CD4-positive, alpha-beta memory T cell (primary cell): ENCODE measurements at regions not wholly inside any gene's neighbourhood (a gene's known extent, or its start where the extent isn't known, plus 50 kb on each side); places are given as distances from the start of the nearest gene placed in this dataset.
"Not testable (repeated sequence)": the region's sequence is repeated elsewhere in the genome, so short reads cannot be mapped to it uniquely, and the experiment has no call there.

ENCODE experiments used
- CTCF ChIA-PET: fragments of 350-600 bp; sonication (Branson Sonifier 250); formaldehyde crosslinking; loops from one replicate; lab custom pipeline; 2021; ENCODE audit warnings: inconsistent platforms; ENCODE audit not compliant: partially characterized antibody; lab: Charles Lee
- POLR2A ChIA-PET: fragments of 350-600 bp; sonication (Branson Sonifier 250); formaldehyde crosslinking; loops from one replicate; lab custom pipeline; 2021; ENCODE audit not compliant: partially characterized antibody; lab: Charles Lee
- DNase-seq, 5 donors: peaks; one replicate each; pipeline versions ENCODE4 v3.0.0 to v3.0.0-alpha.2; 2020 to 2022; ENCODE audit warnings: mixed read lengths in 1 of 5
- H3K27ac ChIP-seq: one replicate; pipeline ENCODE4 v1.7.0; 2013; ENCODE audit warnings: low read depth, low read length
- H3K27me3 ChIP-seq: 2 replicates; pipeline ENCODE4 v1.7.0; 2013; ENCODE audit warnings: mild to moderate bottlenecking, low read length, moderate library complexity; ENCODE audit not compliant: insufficient read depth
- H3K36me3 ChIP-seq: 2 replicates; pipeline ENCODE4 v1.7.0; 2013; ENCODE audit warnings: mild to moderate bottlenecking, low read length, moderate library complexity; ENCODE audit not compliant: insufficient read depth
- H3K4me1 ChIP-seq: 2 replicates; pipeline ENCODE4 v1.7.0; 2013; ENCODE audit warnings: mild to moderate bottlenecking, low read length, moderate library complexity; ENCODE audit not compliant: insufficient read depth
- H3K4me3 ChIP-seq, 2 donors: one replicate each; pipeline ENCODE4 v1.7.0; 2013; ENCODE audit warnings: low read length in 2 of 2, mild to moderate bottlenecking in 1 of 2
- H3K9me3 ChIP-seq, 2 donors: one replicate each; pipeline ENCODE4 v1.7.0; 2013; ENCODE audit warnings: low read length in 2 of 2, control low read depth in 1 of 2; ENCODE audit not compliant: control insufficient read depth in 1 of 2
- H3K27ac Mint-ChIP-seq, 7 donors: one replicate each; pipeline ENCODE4 v1.8.0; 2020 to 2021; ENCODE audit warnings: mixed read lengths in 7 of 7, mild to moderate bottlenecking in 6 of 7, inconsistent platforms in 3 of 7, moderate library complexity in 3 of 7
- H3K27me3 Mint-ChIP-seq, 2 donors: one replicate each; pipeline ENCODE4 v1.8.0; 2020 to 2021; ENCODE audit warnings: mixed read lengths in 2 of 2
- H3K36me3 Mint-ChIP-seq, 2 donors: one replicate each; pipeline ENCODE4 v1.8.0; 2020 to 2021; ENCODE audit warnings: mixed read lengths in 2 of 2, inconsistent platforms in 1 of 2, mild to moderate bottlenecking in 1 of 2
- H3K4me1 Mint-ChIP-seq, 4 donors: one replicate each; pipeline ENCODE4 v1.8.0; 2020 to 2021; ENCODE audit warnings: mixed read lengths in 4 of 4, mild to moderate bottlenecking in 1 of 4
- H3K4me3 Mint-ChIP-seq, 8 donors: one replicate each; pipeline ENCODE4 v1.8.0; 2020 to 2021; ENCODE audit warnings: mixed read lengths in 8 of 8, mild to moderate bottlenecking in 7 of 8, moderate library complexity in 6 of 8, inconsistent platforms in 3 of 8
- H3K9me3 Mint-ChIP-seq, 8 donors: one replicate each; pipeline ENCODE4 v1.8.0; 2020 to 2021; ENCODE audit warnings: mixed read lengths in 8 of 8, mild to moderate bottlenecking in 5 of 8, inconsistent platforms in 3 of 8, moderate library complexity in 1 of 8
- intact Hi-C: fragments of 100-400 bp; cut with micrococcal nuclease; formaldehyde crosslinking; loops from one replicate; pipeline ENCODE4 v1.15.1; 2023

DNA sequence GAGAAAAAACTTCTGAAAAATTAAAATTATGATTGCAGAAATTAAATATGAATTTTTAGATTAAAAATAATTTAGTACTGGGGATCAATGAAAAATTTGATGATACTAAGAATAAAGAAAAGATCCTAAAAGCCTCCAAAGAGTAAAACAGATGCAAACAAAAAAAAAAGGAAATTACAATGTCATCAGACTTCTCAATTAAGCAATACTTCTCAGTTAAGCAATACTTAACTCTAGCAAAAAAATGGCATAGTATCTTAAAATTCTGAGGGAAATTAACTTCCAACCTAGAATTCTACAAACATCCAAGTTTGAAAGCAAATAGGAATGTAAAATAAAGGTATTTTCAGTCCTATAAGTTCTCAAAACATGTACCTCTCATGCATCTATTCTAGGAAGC lies 141.2 kb upstream of the INTU start:
- CTCF ChIA-PET, result no interaction called here
- peaks cover 0 to 2% (median 0%) of the 10 kb centered on the region in 8 donors for H3K9me3 Mint-ChIP-seq
- no peak overlapping the region for H3K4me3 Mint-ChIP-seq
- H3K27ac Mint-ChIP-seq, result no peak overlapping the region
- Histone ChIP-seq H3K4me1 (no peaks in the 10 kb centered on the region), H3K27me3 (no peaks in the 10 kb centered on the region), H3K9me3 (no peaks in the 10 kb centered on the region), H3K27ac (no peak overlapping the region), H3K36me3 (no peaks in the 10 kb centered on the region), H3K4me3 (no peak overlapping the region)
- POLR2A ChIA-PET, result no interaction called here
- intact Hi-C loops, result no loop called here
- no peak for DNase-seq
- no peaks in the 10 kb centered on the region for H3K27me3 Mint-ChIP-seq
- H3K36me3 Mint-ChIP-seq, result no peaks in the 10 kb centered on the region
- no peaks in the 10 kb centered on the region for H3K4me1 Mint-ChIP-seq

- intact Hi-C loops, H3K9me3 Mint-ChIP-seq, CTCF ChIA-PET, H3K36me3 Mint-ChIP-seq, H3K4me3 ChIP-seq, H3K27ac ChIP-seq, POLR2A ChIA-PET, H3K4me1 Mint-ChIP-seq, H3K4me1 ChIP-seq, H3K9me3 ChIP-seq, H3K4me3 Mint-ChIP-seq, H3K27me3 ChIP-seq, DNase-seq, H3K36me3 ChIP-seq, H3K27me3 Mint-ChIP-seq: not testable (repeated sequence)
- peak overlapping the region in 1 of 7 donors; percentile 49 for H3K27ac Mint-ChIP-seq
These were observed 135.9 kb upstream of the INTU start for GRCh38 chr4:127496875-127497274.

GRCh38 chr4:127498366-127498765 lies 134.4 kb upstream of the INTU start:
- ChIA-PET CTCF (no interaction called here), POLR2A (no interaction called here)
- Mint-ChIP-seq H3K27ac (no peak overlapping the region), H3K4me3 (no peak overlapping the region), H3K36me3 (no peaks in the 10 kb centered on the region), H3K9me3 (peaks cover 0 to 5% (median 2%) of the 10 kb centered on the region in 8 donors), H3K27me3 (peaks cover 0 to 1% of the 10 kb centered on the region in 2 donors), H3K4me1 (no peaks in the 10 kb centered on the region)
- Histone ChIP-seq H3K9me3 (no peaks in the 10 kb centered on the region), H3K27me3 (no peaks in the 10 kb centered on the region), H3K4me3 (no peak overlapping the region), H3K36me3 (no peaks in the 10 kb centered on the region), H3K27ac (no peak overlapping the region), H3K4me1 (no peaks in the 10 kb centered on the region)
- intact Hi-C loops, result no loop called here
- no peak for DNase-seq

GRCh38 chr4:127500242-127500641 lies 132.5 kb upstream of the INTU start:
- Histone ChIP-seq H3K36me3 (no peaks in the 10 kb centered on the region), H3K4me3 (no peak overlapping the region), H3K27ac (no peak overlapping the region), H3K4me1 (no peaks in the 10 kb centered on the region), H3K27me3 (no peaks in the 10 kb centered on the region), H3K9me3 (no peaks in the 10 kb centered on the region)
- Mint-ChIP-seq H3K4me3 (no peak overlapping the region), H3K4me1 (no peaks in the 10 kb centered on the region), H3K27me3 (peaks cover 0 to 1% of the 10 kb centered on the region in 2 donors), H3K36me3 (no peaks in the 10 kb centered on the region), H3K27ac (no peak overlapping the region), H3K9me3 (peaks cover 0 to 7% (median 2%) of the 10 kb centered on the region in 8 donors)
- ChIA-PET CTCF (no interaction called here), POLR2A (no interaction called here)
- intact Hi-C loops, result no loop called here
- DNase-seq, result no peak

DNA sequence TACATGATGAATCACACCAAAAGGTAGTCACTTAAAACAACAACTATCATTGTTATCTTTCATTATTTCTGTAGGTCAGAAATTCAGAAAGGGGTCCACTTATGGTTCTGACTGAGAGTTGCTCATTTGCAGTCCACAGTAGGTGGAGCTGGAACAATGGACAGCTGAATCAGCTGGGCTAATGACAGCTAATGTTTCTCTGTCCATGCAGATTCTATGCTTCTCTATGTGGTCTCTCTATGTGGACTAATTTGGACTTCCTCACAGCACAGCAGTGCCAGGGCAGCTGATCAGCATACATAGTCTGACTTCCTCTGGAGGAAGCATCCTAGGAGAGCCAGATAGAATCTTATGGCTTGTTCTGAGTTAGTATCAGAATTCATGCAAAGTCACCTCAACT lies 131.7 kb upstream of the INTU start:
- Histone ChIP-seq H3K27ac (no peak overlapping the region), H3K4me3 (no peak overlapping the region), H3K9me3 (no peaks in the 10 kb centered on the region), H3K36me3 (no peaks in the 10 kb centered on the region), H3K4me1 (no peaks in the 10 kb centered on the region), H3K27me3 (no peaks in the 10 kb centered on the region)
- Mint-ChIP-seq H3K9me3 (peaks cover 0 to 7% (median 2%) of the 10 kb centered on the region in 8 donors), H3K36me3 (no peaks in the 10 kb centered on the region), H3K4me1 (no peaks in the 10 kb centered on the region), H3K4me3 (no peak overlapping the region), H3K27me3 (peaks cover 0 to 1% of the 10 kb centered on the region in 2 donors), H3K27ac (no peak overlapping the region)
- CTCF ChIA-PET, result no interaction called here
- POLR2A ChIA-PET, result no interaction called here
- no peak for DNase-seq
- intact Hi-C loops, result no loop called here

GRCh38 chr4:127503111-127503510 lies 129.6 kb upstream of the INTU start:
- CTCF ChIA-PET, result no interaction called here
- H3K4me3 Mint-ChIP-seq, result no peak overlapping the region
- H3K27ac Mint-ChIP-seq, result no peak overlapping the region
- no peaks in the 10 kb centered on the region for H3K4me1 Mint-ChIP-seq
- H3K27me3 ChIP-seq, result no peaks in the 10 kb centered on the region
- no peak overlapping the region for H3K27ac ChIP-seq
- H3K36me3 Mint-ChIP-seq, result no peaks in the 10 kb centered on the region
- DNase-seq, result no peak
- H3K9me3 Mint-ChIP-seq, result peaks cover 0 to 5% (median 0%) of the 10 kb centered on the region in 8 donors
- no peaks in the 10 kb centered on the region for H3K9me3 ChIP-seq
- POLR2A ChIA-PET, result no interaction called here
- intact Hi-C loops, result no loop called here
- no peak overlapping the region for H3K4me3 ChIP-seq
- H3K36me3 ChIP-seq, result no peaks in the 10 kb centered on the region
- H3K4me1 ChIP-seq, result no peaks in the 10 kb centered on the region
- H3K27me3 Mint-ChIP-seq, result peaks cover 0 to 1% of the 10 kb centered on the region in 2 donors

DNA sequence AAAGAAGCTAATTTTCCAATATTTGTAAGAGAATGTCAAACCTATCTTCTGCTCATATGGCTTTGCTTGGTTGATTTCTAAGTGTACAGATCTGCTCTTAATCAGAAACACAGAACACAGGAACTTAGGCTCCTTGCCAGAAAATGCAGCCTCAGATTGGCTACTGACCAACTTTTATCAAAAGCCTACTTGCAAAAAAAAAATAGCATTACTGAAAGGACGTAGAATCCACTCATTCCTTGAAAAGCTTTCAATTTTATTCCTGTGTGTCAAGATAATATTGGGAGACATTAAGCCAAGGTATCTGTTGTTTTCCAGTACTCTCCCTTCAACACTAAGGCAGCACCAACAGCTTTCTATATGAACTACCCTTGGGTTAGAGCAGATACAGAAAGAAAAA lies 127.6 kb upstream of the INTU start:
- H3K36me3 Mint-ChIP-seq, result no peaks in the 10 kb centered on the region
- intact Hi-C loops, result no loop called here
- DNase-seq, result no peak
- ChIA-PET CTCF (no interaction called here), POLR2A (no interaction called here)
- no peak overlapping the region for H3K4me3 Mint-ChIP-seq
- H3K27ac Mint-ChIP-seq, result no peak overlapping the region
- Histone ChIP-seq H3K27me3 (no peaks in the 10 kb centered on the region), H3K4me1 (no peaks in the 10 kb centered on the region), H3K4me3 (no peak overlapping the region), H3K9me3 (no peaks in the 10 kb centered on the region), H3K36me3 (no peaks in the 10 kb centered on the region), H3K27ac (no peak overlapping the region)
- no peaks in the 10 kb centered on the region for H3K27me3 Mint-ChIP-seq
- no peaks in the 10 kb centered on the region for H3K4me1 Mint-ChIP-seq
- peaks cover 0 to 4% (median 0%) of the 10 kb centered on the region in 8 donors for H3K9me3 Mint-ChIP-seq

- intact Hi-C loops, result no loop called here
- H3K27me3 Mint-ChIP-seq, result no peaks in the 10 kb centered on the region
- H3K27ac Mint-ChIP-seq, result no peak overlapping the region
- Histone ChIP-seq H3K4me3 (no peak overlapping the region), H3K4me1 (no peaks in the 10 kb centered on the region), H3K27ac (no peak overlapping the region), H3K36me3 (no peaks in the 10 kb centered on the region), H3K27me3 (no peaks in the 10 kb centered on the region), H3K9me3 (no peaks in the 10 kb centered on the region)
- POLR2A ChIA-PET, result no interaction called here
- H3K4me1 Mint-ChIP-seq, result no peaks in the 10 kb centered on the region
- H3K9me3 Mint-ChIP-seq, result peaks cover 0 to 4% (median 0%) of the 10 kb centered on the region in 8 donors
- CTCF ChIA-PET, result no interaction called here
- no peaks in the 10 kb centered on the region for H3K36me3 Mint-ChIP-seq
- DNase-seq, result no peak
- H3K4me3 Mint-ChIP-seq, result no peak overlapping the region
These were observed 126.5 kb upstream of the INTU start for GRCh38 chr4:127506283-127506682.
